Colonic mucosa (tissue), 4 donors: ENCODE measurements at regions not wholly inside any gene's neighbourhood (a gene's known extent, or its start where the extent isn't known, plus 50 kb on each side); places are given as distances from the start of the nearest gene placed in this dataset.

Source experiments
- DNase-seq: peaks from one replicate; pipeline ENCODE4 v3.0.0-alpha.2; 2020
- H3K27ac ChIP-seq: fragments of 200-600 bp; one replicate; pipeline ENCODE4 v1.8.0; 2021
- H3K27me3 ChIP-seq: fragments of 200-600 bp; one replicate; pipeline ENCODE4 v1.8.0; 2021
- H3K36me3 ChIP-seq: fragments of 200-600 bp; one replicate; pipeline ENCODE4 v1.8.0; 2021
- H3K4me1 ChIP-seq: fragments of 200-600 bp; one replicate; pipeline ENCODE4 v1.8.0; 2021; ENCODE audit warnings: mild to moderate bottlenecking
- H3K4me3 ChIP-seq: fragments of 200-600 bp; one replicate; pipeline ENCODE4 v1.8.0; 2021
- H3K9ac ChIP-seq, 2 donors: one replicate each; pipeline ENCODE4 v1.7.0; 2013; ENCODE audit warnings: control low read depth in 2 of 2, low read depth in 2 of 2, low read length in 2 of 2
- H3K9me3 ChIP-seq: fragments of 200-600 bp; one replicate; pipeline ENCODE4 v1.8.0; 2021
- intact Hi-C: fragments of 100-400 bp; cut with DNase I; formaldehyde crosslinking; loops from one replicate; pipeline ENCODE4 v1.14.1; 2022
- TF ChIP-seq, protein P1 (sequence below): fragments of 200-600 bp; IDR thresholded peaks from one replicate; pipeline ENCODE4 v1.8.0; 2022; ENCODE audit warnings: antibody characterized with exemption, mild to moderate bottlenecking
- donor health status: healthy.
- donor health status: DM: no; HTN: no; CAD: no.
- donor health status: DM: no; HTN: no; CAD: no.

- Histone ChIP-seq H3K36me3 (no peaks in the 10 kb centered on the region), H3K9ac (no peak overlapping the region), H3K27me3 (no peaks in the 10 kb centered on the region), H3K27ac (no peak overlapping the region), H3K4me1 (no peaks in the 10 kb centered on the region), H3K4me3 (no peak overlapping the region), H3K9me3 (no peaks in the 10 kb centered on the region)
- TF ChIP-seq, protein P1, sequence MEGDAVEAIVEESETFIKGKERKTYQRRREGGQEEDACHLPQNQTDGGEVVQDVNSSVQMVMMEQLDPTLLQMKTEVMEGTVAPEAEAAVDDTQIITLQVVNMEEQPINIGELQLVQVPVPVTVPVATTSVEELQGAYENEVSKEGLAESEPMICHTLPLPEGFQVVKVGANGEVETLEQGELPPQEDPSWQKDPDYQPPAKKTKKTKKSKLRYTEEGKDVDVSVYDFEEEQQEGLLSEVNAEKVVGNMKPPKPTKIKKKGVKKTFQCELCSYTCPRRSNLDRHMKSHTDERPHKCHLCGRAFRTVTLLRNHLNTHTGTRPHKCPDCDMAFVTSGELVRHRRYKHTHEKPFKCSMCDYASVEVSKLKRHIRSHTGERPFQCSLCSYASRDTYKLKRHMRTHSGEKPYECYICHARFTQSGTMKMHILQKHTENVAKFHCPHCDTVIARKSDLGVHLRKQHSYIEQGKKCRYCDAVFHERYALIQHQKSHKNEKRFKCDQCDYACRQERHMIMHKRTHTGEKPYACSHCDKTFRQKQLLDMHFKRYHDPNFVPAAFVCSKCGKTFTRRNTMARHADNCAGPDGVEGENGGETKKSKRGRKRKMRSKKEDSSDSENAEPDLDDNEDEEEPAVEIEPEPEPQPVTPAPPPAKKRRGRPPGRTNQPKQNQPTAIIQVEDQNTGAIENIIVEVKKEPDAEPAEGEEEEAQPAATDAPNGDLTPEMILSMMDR = no peak
- intact Hi-C loops = no loop called here
- DNase-seq = no peak
Observed at GRCh38 chr5:154696891-154697290, 58.3 kb upstream of the LARP1 start.

DNA sequence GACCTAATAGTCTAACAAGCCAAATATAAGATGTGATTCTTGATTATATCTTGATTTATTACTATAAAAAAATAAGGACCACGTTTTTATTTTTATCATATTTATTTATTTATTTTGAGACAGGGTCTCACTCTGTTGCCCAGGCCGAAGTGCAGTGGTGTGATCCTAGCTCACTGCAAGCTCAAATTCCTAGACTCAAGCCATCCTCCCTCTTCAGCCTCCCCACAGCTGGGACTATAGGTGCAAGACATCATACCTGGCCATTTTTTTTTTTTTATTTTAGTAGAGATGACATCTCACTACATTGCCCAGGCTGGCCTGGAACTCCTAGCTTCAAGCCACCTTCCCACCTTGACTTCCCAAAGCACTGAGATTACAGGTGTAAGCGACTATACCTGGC is 61.0 kb upstream of the LARP1 start:
- Histone ChIP-seq H3K4me1 (no peaks in the 10 kb centered on the region), H3K27ac (no peak overlapping the region), H3K27me3 (no peaks in the 10 kb centered on the region), H3K36me3 (no peaks in the 10 kb centered on the region), H3K9ac (no peak overlapping the region), H3K4me3 (no peak overlapping the region), H3K9me3 (no peaks in the 10 kb centered on the region)
- TF ChIP-seq, protein P1 = no peak
- intact Hi-C loops = no loop called here
- no peak for DNase-seq

DNA sequence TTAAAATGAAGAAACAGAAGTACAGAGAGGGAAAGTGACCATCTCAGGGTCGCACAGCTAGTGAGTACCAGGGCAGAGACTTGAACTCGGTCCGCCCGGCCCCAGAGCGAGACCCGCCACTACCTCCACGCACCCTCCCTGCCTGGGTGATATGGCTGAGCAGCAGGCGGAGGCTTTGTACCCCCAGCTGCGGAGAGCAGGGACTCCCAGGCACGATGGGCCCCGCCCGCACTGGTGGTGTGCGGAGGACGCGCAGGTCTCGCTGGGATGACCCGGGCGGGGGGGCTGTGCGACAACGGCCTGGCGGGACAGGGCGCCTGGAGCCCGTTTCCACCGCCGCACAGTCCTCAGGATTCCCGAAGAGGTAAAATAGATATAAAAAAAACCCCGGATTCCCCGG is 64.7 kb upstream of the LARP1 start:
- intact Hi-C loops = no loop called here
- Histone ChIP-seq H3K36me3 (no peaks in the 10 kb centered on the region), H3K27ac (no peak overlapping the region), H3K4me1 (no peaks in the 10 kb centered on the region), H3K4me3 (no peak overlapping the region), H3K9ac (no peak overlapping the region), H3K27me3 (no peaks in the 10 kb centered on the region), H3K9me3 (no peaks in the 10 kb centered on the region)
- TF ChIP-seq, protein P1 = no peak
- no peak for DNase-seq

DNA sequence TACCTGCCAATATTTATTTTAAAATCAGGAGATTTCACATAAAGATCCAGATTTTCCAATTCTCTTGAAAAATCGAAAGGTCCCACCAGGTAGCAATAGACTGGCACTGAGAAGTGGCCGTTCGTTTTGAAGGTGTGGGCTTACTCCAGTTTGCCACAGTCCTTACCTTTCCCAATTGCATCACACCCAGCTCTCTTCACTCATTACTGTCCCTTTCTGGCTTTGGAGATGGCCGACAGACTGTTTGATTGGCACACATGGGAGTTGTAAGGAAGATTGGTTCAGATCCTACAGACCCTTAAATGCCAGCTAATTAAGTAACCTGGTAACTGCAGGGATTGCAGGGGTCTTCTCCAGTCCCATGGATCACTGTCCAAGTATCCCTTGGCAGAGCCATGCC is 68.7 kb upstream of the LARP1 start:
- no peak for DNase-seq
- TF ChIP-seq, protein P1 = no peak
- intact Hi-C loops = loop anchor here (5.0 kb wide), 1 partner anchor 66 kb away; no protein-coding TSS in a partner anchor
- Histone ChIP-seq H3K27ac (no peak overlapping the region), H3K27me3 (no peaks in the 10 kb centered on the region), H3K36me3 (no peaks in the 10 kb centered on the region), H3K4me3 (no peak overlapping the region), H3K9me3 (no peaks in the 10 kb centered on the region), H3K4me1 (no peaks in the 10 kb centered on the region), H3K9ac (no peak overlapping the region)

DNA sequence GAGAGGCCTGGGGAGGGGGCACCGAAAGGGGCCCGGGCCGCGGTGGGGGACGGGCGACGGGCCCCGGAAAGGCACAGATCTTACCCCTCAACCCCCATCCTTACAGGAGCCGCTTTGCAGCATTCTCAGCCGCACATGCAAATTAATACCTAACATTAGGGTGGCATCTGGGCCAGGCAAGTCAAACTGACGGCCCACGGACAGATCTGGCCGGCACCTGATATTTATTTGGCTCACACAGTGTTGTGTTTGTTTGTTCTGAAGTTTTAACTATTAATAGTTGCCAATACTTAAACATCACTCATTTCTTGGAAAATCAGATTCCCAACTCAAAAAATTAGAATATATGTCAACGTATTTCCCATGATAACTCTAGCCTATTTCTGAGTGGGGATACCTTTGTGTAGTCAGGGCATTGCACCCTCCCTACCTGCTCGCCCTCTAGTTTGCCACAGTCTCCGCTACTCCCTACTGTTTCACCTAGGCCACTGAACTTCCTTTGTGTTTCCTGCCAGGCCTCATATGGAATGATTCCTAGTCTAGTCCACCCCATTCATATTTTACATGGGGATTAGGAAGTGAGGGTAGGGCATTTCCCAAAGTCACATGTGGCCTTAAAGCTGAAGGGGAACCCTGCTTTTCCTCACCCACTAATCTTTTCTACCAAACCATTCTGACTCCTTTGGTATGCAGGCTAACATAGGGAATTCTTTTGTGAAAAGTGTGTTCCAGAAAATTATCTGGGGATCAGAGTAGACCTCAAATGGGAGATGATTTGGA is 71.9 kb upstream of the LARP1 start:
- Histone ChIP-seq H3K36me3 (no peaks in the 10 kb centered on the region), H3K9me3 (no peaks in the 10 kb centered on the region), H3K27me3 (no peaks in the 10 kb centered on the region), H3K4me3 (peak overlapping the region; percentile 37), H3K9ac (peak overlapping the region; percentile 74 to 82), H3K27ac (peak overlapping the region; percentile 50), H3K4me1 (no peaks in the 10 kb centered on the region)
- TF ChIP-seq, protein P1 = no peak
- intact Hi-C loops = no loop called here
- no peak for DNase-seq
